NCI-H524 treated with DMSO at 0.1 percent for 48 hours (cell line): ENCODE measurements at regions not wholly inside any gene's neighbourhood (a gene's known extent, or its start where the extent isn't known, plus 50 kb on each side); places are given as distances from the start of the nearest gene placed in this dataset.
"Not testable (repeated sequence)": the region's sequence is repeated elsewhere in the genome, so short reads cannot be mapped to it uniquely, and the experiment has no call there.

Experiments
- DNase-seq: peaks from one replicate; lab custom pipeline; 2025; lab: John Stamatoyannopoulos, UW

GRCh38 chr3:69688400-69688799 is 50.9 kb upstream of the MITF start:
- DNase-seq, result no peak

DNA sequence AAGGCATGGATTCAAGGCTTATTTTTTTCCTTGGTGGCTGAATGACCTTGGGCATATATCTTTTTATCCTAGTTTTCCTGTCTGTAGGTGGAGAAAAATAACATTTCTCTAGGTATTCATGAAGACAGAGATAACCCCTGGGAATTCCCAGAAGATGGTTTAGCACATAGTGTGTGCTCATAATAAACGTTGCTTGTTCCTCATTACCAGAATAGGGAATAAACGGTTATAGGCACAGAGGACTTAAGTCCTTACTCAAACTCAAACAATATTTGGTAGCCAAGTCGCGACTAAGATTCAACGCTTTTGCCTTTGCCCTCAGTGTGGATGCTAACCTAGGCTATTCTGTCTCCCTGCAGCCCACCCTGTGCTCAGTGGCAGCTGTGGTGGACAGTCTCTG is 51.6 kb upstream of the MITF start:
- no peak for DNase-seq

DNA sequence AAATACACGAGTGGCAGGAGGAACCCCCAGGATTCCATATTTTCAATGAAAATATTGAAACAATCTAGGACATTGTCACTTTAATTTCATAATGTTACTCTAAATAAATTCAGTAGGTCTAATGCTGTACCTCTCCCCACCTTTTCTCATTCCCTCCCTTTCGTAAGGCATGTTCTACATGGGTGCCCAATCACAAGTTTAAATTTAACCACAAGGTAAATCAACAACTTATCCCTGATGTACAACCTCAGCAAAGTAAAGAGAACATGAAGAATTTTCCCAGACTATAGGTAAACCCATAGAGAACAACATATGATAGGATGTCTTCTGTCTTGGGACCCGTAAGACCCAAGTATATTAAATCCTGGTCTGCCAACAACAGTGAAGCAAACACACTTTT is 53.2 kb upstream of the MITF start:
- DNase-seq, result no peak

DNA sequence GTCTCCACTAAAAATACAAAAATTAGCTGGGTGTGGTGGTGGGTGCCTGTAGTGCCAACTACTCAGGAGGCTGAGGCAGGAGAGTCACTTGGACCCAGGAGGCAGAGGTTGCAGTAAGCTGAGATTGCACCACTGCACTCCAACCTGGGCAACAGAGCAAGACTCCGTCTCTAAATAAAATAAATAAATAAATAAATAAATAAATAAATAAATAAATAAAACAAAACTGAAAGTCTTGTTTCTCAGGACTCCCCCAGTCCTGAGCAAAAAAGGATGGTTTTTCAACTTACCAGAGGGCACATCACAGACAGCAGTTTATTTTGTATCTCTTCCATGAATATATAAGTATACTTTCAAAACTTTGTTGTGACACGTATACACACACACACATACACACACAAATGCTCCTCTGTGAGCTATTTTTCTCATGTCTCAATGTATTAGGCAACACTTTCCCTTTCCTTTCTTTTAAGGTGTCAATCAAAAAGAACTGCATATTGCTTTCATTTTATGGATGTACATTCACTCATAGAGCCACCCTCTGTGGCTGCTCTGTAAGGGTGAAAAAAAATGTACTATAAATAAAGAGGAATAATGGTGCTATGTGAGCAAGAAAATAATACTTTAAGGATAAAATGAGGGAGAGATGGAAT is 54.8 kb upstream of the MITF start:
- DNase-seq, result no peak

DNA sequence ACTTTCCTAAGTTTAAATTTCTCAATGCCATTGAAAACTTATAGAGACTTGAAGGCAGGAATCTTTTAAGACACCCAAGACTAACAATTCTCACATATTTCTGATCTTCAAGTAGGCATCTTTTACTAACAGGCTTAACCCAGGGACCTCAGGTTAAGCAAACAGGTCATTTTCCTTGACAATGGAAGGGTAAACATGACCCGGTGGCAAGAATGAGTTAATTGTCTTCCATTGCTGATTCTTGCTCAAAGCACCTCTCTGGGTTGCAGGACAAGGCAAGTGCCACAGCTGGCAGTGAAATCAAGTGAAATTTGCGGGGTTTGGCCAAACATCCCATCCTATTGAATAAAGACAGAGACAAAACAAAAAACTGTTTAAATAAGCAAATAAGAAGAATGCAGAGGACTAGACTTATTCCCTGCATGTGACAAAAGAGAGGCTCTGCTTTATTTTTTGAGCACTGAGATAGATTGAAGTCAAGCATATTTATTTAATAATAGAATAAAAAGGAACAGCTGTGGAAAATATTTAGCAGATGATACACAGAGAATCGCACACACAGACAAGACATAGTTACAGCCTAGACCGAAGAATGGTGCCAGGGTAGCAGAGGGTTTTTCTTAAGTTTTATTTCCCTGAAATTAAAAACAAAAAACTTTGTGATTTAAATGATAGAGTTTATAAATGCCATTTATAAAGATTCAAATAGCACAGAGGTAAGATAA is 56.0 kb upstream of the MITF start:
- DNase-seq, result no peak

DNA sequence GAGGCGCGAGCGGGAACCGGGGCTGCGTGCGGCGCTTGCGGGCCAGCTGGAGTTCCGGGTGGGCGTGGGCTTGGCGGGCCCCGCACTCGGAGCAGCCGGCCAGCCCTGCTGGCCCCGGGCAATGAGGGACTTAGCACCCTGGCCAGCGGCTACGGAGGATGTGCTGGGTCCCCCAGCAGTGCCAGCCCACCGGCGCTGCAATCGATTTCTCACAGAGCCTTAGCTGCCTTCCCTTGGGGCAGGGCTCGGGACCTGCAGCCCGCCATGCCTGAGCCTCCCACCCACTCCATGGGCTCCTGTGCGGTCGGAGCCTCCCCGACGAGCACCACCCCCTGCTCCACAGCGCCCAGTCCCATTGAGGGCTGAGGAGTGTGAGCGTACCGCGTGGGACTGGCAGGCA is 61.8 kb upstream of the MITF start:
- not testable (repeated sequence) for DNase-seq

DNA sequence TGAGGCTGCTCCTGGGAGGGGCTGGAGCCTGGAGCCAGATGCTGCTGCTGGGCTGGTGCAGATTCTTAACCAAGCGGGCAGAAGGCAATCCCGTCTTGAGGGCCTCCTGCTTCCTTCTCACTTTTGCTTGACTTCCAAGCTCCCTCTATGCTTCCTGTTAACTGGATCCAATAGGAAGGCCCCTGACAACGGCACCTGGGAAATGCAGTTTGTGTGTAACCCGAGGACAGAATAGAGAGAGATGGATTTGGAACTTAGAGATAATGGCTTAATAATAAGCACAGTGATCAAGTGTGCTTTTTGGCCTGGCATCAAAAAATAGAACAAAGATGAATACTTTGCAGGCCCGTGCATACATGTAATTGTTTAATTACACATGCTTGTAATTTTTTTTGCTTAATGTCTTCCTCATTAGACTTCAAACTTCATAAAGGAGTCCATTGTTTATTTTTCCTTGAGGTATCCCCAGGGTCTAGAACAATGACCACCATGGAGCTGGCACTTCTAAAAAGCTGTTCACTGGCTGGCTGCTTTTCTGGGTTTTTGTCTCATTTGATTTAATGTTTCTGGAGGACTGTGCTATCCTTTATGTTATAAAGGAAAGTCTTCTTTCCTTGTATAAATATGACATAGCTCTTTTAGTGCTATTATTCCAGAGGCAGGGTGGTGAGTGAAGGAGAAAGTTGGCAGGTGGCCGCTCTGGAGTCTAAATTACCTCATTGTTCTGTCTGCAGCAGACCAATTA is 63.3 kb upstream of the MITF start:
- DNase-seq, result no peak

- DNase-seq, result no peak
These were observed 64.5 kb upstream of the MITF start for GRCh38 chr3:69674752-69675151.

DNA sequence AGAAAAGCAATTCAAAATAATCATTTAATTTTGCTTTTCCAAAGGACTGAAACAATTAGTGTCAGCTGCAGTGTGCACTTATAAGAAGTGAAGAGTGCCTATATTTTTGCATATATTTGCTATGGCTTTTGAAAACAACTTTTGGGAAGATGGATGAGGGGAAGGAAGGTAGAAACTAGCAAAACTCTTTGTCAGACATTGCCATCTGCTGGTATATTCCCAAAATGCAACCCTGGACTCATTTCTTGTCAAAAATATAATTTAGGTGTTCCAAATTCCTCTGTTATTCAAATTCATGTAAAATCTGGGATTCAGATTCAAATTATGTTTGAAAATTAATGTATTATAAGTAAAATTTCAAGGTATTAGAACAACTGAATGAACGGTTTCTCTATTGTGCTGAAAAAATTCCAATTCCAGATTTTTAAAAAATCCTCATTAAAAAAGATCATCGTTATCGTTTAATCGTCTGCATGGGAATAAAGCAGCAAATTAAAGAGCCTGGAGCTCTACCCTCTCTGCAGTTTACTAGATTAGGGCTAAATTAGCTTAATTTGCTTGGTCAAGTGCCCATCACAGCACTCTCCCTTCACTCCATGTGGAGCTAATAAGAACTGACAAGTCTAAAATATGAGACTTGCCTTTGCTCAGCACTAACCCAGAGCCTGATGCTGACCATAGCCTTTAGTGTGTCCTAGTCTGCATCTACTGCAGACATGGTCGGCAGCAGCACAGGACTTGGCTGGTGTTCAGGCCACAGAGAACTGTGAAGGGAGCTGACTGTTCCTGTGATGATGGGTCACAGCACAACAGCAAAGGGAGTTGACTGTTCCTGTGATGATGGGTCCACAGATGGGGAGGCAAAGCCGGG is 67.9 kb upstream of the MITF start:
- DNase-seq, result no peak

DNA sequence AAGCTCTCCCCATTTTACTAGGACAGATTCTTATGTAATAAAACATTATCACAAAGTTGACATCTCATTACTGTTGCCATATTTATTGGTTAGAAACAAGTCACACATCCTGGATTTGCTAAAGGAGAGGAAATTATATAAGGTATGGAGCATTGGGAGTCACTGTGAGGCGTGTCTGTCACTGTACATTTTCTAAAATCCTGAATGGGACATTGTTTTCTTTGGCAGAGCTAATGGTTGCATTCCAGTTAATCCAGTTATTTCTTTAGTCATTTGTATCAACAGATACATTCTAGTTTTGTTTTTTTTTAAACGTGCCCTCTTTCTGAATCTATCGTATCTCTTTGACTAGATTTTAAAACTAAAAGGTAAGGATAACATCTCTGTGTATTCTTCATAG is 70.2 kb upstream of the MITF start:
- DNase-seq, result no peak

DNA sequence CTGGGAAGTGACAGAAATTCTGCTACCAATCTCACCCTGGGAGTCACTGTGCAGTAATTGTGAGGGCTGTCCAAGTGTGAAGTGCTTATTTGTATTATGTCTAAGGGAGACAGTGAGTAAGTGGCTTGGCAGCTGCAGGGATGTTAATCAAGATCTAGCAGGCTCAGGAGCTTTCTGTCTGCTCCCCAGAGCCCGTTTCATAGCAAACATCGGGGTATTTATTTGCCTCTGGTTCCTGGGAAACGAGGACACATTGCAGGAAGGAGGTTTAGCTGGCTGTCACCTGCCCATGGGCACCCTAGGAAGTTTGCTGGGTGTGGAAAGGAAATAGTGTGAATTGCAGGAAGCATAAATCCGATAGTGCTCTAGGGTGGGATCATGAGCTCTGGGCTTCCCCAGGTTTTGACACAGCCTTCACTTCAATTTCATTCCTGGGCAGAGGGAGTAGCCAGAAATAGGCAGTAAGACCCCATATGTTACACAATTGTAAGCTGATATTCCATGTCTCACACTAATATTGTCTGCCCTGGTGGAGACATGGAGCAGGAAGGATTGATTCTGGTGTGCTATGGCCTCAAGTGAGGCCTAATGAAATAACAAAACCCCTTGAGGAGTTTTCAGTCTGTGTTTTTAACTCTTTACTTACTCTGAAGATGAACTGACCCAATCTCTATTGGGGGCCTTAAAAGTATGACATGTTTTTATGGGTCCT is 74.1 kb upstream of the MITF start:
- no peak for DNase-seq

GRCh38 chr3:69660631-69661030 is 78.6 kb upstream of the MITF start:
- no peak for DNase-seq

DNA sequence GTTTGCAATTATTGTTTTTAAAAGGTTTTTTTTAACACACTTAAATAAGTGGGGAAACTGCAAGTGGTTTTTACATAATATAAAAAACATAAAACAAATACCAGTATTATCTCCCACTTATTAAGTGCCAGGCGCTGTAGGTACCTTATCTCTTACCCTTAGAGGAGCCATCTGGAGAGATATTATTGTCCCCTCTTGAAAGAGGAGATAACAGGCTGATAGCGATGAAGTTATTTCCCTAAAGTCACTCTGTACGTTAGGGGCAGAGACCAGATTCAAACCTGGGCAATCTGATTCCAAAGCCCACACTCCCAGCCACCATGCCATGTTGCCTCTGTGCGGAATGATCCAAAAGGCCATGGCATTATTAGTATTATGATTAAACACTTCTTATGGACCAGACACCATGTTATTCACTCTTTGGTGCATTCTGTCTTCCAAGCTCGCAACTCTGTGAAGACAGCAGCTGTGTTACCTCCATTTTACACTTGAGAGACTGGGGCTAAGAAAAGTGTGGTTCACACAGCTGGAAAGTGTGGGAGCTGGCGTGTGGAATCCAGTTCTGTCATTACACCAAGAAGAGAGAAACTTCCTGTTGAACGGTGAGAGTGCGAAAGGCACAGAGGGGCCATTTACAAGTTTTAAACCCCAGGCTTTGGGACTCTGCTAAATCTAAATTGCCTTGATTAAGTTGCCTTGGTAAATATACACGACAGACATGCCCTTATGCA is 79.9 kb upstream of the MITF start:
- no peak for DNase-seq

GRCh38 chr3:69658514-69659140 is 80.6 kb upstream of the MITF start:
- DNase-seq, result no peak

DNA sequence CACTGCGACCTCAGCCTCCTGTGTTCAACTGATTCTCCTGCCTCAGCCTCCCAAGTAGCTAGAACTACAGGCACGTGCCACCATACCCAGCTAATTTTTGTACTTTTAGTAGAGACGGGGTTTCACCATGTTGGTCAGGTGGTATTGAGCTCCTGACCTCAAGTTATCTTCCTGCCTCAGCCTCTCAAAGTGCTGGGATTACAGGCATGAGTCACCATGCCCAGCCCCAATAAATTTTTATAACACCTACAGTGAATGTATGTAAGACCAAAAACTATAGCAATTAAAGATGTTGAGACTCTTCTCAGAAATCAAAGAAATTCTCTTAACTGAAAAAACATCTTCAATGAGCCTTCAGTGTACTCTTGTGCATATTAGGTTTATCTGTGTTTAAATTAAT is 82.2 kb upstream of the MITF start:
- not testable (repeated sequence) for DNase-seq

GRCh38 chr3:69651765-69652164 is 87.5 kb upstream of the MITF start:
- DNase-seq, result no peak

DNA sequence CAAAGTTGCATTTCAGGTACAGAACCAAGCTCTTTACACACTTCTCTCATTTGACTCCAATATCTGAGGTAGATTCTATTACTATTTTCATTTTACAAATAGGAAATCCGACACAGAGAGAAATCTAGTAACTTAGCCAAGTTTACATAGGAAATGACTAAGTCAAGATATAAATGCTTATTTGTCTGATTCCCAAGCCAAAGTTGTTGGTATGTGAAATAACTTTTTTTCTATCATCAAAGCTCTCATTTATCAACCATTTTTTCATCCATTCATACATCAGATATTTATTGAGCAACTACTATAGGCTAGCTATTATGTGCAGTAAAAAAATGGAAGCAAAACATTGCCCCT is 89.2 kb upstream of the MITF start:
- DNase-seq, result no peak

DNA sequence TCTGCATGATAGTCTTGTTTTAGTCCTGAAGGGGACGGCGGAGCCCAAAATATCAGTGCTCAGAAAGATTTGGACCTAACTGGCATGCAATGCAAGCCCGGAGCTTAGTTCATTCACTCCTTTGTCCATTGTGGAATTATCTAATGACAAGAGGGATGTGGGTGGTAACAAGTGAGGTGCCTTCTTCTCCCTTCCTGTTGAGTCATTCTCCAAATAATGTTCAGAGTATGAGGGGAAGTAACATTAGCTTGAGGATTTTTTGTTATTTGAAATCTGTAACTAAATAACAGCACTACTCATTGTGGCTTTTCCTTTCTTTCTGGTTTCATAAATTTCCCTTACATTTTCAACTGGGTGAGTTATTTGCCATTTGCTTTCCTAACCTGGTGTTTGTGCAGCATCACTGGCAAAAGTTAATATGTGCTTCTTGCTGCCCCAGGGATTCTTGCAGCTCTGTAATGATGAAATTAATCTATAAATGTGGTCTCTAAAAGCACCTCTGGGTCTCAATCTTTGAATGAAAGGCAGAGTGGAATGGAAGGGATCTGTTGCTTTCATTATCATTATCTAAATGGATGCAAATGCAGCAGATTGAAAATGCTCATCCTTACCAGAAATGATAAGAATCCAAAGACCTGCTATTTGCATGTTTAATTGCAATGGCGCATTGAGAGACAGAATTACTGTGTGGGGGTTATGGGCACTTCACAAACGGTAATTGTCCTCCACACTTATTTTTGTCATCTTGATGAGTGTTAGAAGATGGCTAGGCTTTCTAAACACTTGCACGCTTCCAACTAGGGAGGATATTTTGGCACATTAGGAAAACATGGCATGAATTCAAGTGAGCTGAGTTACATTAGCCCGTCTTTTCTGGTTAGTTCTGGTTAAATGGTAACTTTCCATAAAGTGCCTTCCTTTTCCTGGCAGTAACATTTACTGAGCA is 89.9 kb upstream of the MITF start:
- DNase-seq, result no peak

- DNase-seq, result no peak
These were observed 91.1 kb upstream of the MITF start for GRCh38 chr3:69648126-69648525.
